ENCODE measurements at regions not wholly inside any gene's neighbourhood (a gene's known extent, or its start where the extent isn't known, plus 50 kb on each side); places are given as distances from the start of the nearest gene placed in this dataset.

DNA sequence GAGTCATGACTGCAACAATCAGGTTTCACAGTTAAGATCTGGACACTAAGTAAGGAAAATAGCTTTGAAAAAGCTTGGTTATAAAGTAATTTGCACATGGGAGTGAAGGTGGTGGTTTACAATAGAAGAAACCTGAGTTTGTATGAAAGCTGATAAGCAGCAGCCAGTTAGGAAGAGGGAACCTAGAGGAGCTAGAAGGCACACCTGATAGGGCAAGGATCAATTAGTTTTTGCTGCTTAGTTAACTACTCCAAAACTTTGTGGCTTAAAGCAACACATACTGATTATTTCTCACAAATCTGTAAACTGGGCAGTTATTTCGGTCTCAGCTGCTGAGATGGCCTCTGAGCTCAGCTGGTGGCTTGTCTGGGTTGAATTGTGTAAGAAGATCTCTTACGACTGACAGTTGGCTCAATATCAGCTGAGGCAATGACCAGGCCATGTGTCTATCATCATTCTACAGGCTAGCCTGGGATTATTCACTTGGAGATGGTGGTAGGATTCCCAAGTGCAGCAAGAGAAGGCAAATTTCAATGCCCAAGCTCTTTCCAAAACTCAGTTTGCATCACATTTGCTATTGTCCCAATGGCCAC lies 255.0 kb upstream of the PITX2 start:
- TF ChIP-seq, protein P1, sequence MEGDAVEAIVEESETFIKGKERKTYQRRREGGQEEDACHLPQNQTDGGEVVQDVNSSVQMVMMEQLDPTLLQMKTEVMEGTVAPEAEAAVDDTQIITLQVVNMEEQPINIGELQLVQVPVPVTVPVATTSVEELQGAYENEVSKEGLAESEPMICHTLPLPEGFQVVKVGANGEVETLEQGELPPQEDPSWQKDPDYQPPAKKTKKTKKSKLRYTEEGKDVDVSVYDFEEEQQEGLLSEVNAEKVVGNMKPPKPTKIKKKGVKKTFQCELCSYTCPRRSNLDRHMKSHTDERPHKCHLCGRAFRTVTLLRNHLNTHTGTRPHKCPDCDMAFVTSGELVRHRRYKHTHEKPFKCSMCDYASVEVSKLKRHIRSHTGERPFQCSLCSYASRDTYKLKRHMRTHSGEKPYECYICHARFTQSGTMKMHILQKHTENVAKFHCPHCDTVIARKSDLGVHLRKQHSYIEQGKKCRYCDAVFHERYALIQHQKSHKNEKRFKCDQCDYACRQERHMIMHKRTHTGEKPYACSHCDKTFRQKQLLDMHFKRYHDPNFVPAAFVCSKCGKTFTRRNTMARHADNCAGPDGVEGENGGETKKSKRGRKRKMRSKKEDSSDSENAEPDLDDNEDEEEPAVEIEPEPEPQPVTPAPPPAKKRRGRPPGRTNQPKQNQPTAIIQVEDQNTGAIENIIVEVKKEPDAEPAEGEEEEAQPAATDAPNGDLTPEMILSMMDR (conservative IDR thresholded peaks at IDR 0.05): no peak
- no peak overlapping the region for H3K4me3 Mint-ChIP-seq
- no peak overlapping the region for H3K4me3 ChIP-seq (ENCODE audit: low read length)
- H3K36me3 Mint-ChIP-seq (ENCODE audit: low read depth): no peaks in the 10 kb centered on the region
- H3K27ac ChIP-seq (ENCODE audit: low read depth, low read length): no peak overlapping the region
- H3K36me3 ChIP-seq (ENCODE audit: control insufficient read depth, insufficient read depth, low read length): no peaks in the 10 kb centered on the region
- no peak overlapping the region for H3K27ac Mint-ChIP-seq
- no peaks in the 10 kb centered on the region for H3K9me3 ChIP-seq (ENCODE audit: control insufficient read depth, low read length)
- 91 to 100% methylated on average over 2 of the region's 2 CpGs for WGBS, 2 experiments (ENCODE audit: insufficient coverage in 1 of 2, insufficient read length in 1 of 2)
- H3K27me3 ChIP-seq (ENCODE audit: control insufficient read depth, insufficient read depth, low read length, poor library complexity, severe bottlenecking): no peaks in the 10 kb centered on the region
- no peak for DNase-seq
- no peaks in the 10 kb centered on the region for H3K4me1 ChIP-seq (ENCODE audit: control insufficient read depth, insufficient read depth, low read length)
- H3K9ac ChIP-seq (ENCODE audit: extremely low read depth, low read length, poor library complexity, severe bottlenecking): no peak overlapping the region
- peaks cover 7% of the 10 kb centered on the region for H3K4me1 Mint-ChIP-seq
- peaks cover 8% of the 10 kb centered on the region for H3K9me3 Mint-ChIP-seq
- H3K27me3 Mint-ChIP-seq (ENCODE audit: insufficient read depth): no peaks in the 10 kb centered on the region

DNA sequence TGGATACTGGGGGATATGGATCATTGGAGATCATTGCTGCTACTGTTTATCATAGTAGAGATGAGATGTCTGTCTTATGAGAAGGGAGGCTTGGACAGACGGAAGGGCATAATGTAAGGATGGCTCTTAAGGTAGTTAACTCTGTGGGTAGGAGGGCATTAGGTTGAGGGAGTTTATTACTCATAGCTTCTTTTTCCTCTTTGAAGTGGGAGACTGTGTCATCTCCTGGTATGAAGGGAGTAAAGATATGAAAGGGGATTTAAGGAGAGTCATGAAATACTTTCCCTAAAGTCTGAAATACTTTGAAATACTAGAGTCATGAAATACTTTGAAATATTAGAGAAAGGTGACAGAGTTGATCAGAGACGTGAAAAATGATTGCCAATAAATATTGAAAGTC lies 255.5 kb upstream of the PITX2 start:
- H3K4me1 Mint-ChIP-seq: peaks cover 7% of the 10 kb centered on the region
- Histone ChIP-seq H3K4me3 (ENCODE audit: low read length) (no peak overlapping the region), H3K36me3 (ENCODE audit: control insufficient read depth, insufficient read depth, low read length) (no peaks in the 10 kb centered on the region), H3K9me3 (ENCODE audit: control insufficient read depth, low read length) (no peaks in the 10 kb centered on the region), H3K4me1 (ENCODE audit: control insufficient read depth, insufficient read depth, low read length) (no peaks in the 10 kb centered on the region), H3K27me3 (ENCODE audit: control insufficient read depth, insufficient read depth, low read length, poor library complexity, severe bottlenecking) (no peaks in the 10 kb centered on the region), H3K27ac (ENCODE audit: low read depth, low read length) (no peak overlapping the region), H3K9ac (ENCODE audit: extremely low read depth, low read length, poor library complexity, severe bottlenecking) (no peak overlapping the region)
- no peaks in the 10 kb centered on the region for H3K27me3 Mint-ChIP-seq (ENCODE audit: insufficient read depth)
- peaks cover 8% of the 10 kb centered on the region for H3K9me3 Mint-ChIP-seq
- no peak overlapping the region for H3K27ac Mint-ChIP-seq
- WGBS, 2 experiments (ENCODE audit: insufficient coverage in 1 of 2, insufficient read length in 1 of 2): 91 to 100% methylated on average over 2 of the region's 2 CpGs
- DNase-seq: no peak
- no peak overlapping the region for H3K4me3 Mint-ChIP-seq
- H3K36me3 Mint-ChIP-seq (ENCODE audit: low read depth): no peaks in the 10 kb centered on the region
- TF ChIP-seq, protein P1 (conservative IDR thresholded peaks at IDR 0.05): no peak

DNA sequence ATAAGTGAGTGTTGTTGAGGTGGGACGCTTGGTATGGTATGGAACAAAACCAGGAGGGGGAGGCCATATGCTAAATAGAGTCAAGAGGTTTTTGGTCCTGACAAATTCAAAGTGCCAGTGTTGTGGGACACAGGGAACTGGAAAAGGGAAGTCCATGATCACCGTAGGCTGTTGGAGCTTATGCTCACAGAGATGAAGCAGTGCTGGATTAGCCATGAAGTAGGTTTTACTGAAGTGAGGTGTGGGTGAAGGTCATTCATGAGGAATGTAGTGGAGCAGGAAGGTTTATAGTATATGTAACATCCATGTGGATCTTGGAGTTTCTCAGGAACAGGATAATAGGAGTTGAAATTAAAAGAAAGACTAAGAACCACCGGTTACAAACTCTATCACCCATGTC lies 256.1 kb upstream of the PITX2 start:
- TF ChIP-seq, protein P1 (conservative IDR thresholded peaks at IDR 0.05): no peak
- no peak overlapping the region for H3K9ac ChIP-seq (ENCODE audit: extremely low read depth, low read length, poor library complexity, severe bottlenecking)
- no peak for DNase-seq
- no peaks in the 10 kb centered on the region for H3K9me3 ChIP-seq (ENCODE audit: control insufficient read depth, low read length)
- 92 to 100% methylated on average over 2 to 3 of the region's 3 CpGs for WGBS, 2 experiments (ENCODE audit: insufficient coverage in 1 of 2, insufficient read length in 1 of 2)
- H3K36me3 Mint-ChIP-seq (ENCODE audit: low read depth): no peaks in the 10 kb centered on the region
- H3K27ac ChIP-seq (ENCODE audit: low read depth, low read length): no peak overlapping the region
- no peaks in the 10 kb centered on the region for H3K4me1 ChIP-seq (ENCODE audit: control insufficient read depth, insufficient read depth, low read length)
- H3K27ac Mint-ChIP-seq: no peak overlapping the region
- H3K36me3 ChIP-seq (ENCODE audit: control insufficient read depth, insufficient read depth, low read length): no peaks in the 10 kb centered on the region
- no peaks in the 10 kb centered on the region for H3K27me3 ChIP-seq (ENCODE audit: control insufficient read depth, insufficient read depth, low read length, poor library complexity, severe bottlenecking)
- no peaks in the 10 kb centered on the region for H3K27me3 Mint-ChIP-seq (ENCODE audit: insufficient read depth)
- H3K9me3 Mint-ChIP-seq: peaks cover 8% of the 10 kb centered on the region
- H3K4me3 ChIP-seq (ENCODE audit: low read length): no peak overlapping the region
- peaks cover 7% of the 10 kb centered on the region for H3K4me1 Mint-ChIP-seq
- H3K4me3 Mint-ChIP-seq: no peak overlapping the region
